Stimulated activated naive B cell treated with anti-CD40 and anti-IgM and Interleukin-4, amounts not matched to agents 10 μg/mL and 1 μg/mL and 100 μg/mL, for 72 hours (primary cell): ENCODE measurements at regions not wholly inside any gene's neighbourhood (a gene's known extent, or its start where the extent isn't known, plus 50 kb on each side); places are given as distances from the start of the nearest gene placed in this dataset.

Source experiments
- ATAC-seq, 2 donors: fragments of 150-1000 bp; cut with Tn5 transposase; replicated peaks; 2 replicates each; pipeline ENCODE4 v1.10.0; 2021; ENCODE audit warnings: moderate library complexity in 1 of 2
- DNase-seq: peaks from one replicate; pipeline ENCODE4 v3.0.0; 2021
- H3K27ac Mint-ChIP-seq: one replicate; pipeline ENCODE4 v1.8.0; 2022; ENCODE audit warnings: mild to moderate bottlenecking, mixed read lengths
- H3K27me3 Mint-ChIP-seq, 2 donors: one replicate each; pipeline ENCODE4 v1.8.0; 2022; ENCODE audit warnings: mixed read lengths in 2 of 2
- H3K36me3 Mint-ChIP-seq, 2 donors: one replicate each; pipeline ENCODE4 v1.8.0; 2022; ENCODE audit warnings: mixed read lengths in 2 of 2, mild to moderate bottlenecking in 1 of 2
- H3K4me1 Mint-ChIP-seq, 2 donors: one replicate each; pipeline ENCODE4 v1.8.0; 2022; ENCODE audit warnings: mixed read lengths in 2 of 2, mild to moderate bottlenecking in 1 of 2
- H3K4me3 Mint-ChIP-seq, 2 donors: one replicate each; pipeline ENCODE4 v1.8.0; 2022; ENCODE audit warnings: mild to moderate bottlenecking in 2 of 2, mixed read lengths in 2 of 2, moderate library complexity in 1 of 2
- H3K9me3 Mint-ChIP-seq, 2 donors: one replicate each; pipeline ENCODE4 v1.8.0; 2022; ENCODE audit warnings: mixed read lengths in 2 of 2, mild to moderate bottlenecking in 1 of 2

DNA sequence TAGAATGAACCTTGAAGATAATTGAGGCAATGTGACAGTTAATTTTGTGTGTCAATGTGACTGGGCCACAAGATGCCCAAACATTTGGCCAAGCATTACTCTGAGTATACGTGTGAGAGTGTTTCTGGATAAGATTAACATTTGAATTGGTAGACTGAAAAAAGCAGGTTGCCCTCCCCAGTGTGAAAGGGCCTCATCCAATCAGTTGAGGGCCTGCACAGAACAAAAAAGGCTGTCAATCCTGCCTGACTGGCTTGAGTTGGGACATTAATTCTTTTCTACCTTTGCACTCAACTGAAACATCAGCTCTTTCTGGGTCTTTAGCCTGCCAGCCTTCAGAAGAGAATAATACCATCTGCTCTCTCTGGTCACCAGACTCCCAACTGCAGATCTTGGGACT is 56.6 kb upstream of the PDE1C start:
- no peak for DNase-seq
- Mint-ChIP-seq H3K4me1 (no peaks in the 10 kb centered on the region), H3K36me3 (no peaks in the 10 kb centered on the region), H3K27ac (no peak overlapping the region), H3K27me3 (no peaks in the 10 kb centered on the region), H3K4me3 (no peak overlapping the region), H3K9me3 (peaks cover 4 to 18% of the 10 kb centered on the region in 2 donors)
- ATAC-seq = no peak
